HCT116 (cell line): ENCODE measurements at regions not wholly inside any gene's neighbourhood (a gene's known extent, or its start where the extent isn't known, plus 50 kb on each side); places are given as distances from the start of the nearest gene placed in this dataset.

ENCODE experiments used
- ATAC-seq: fragments of 200-7000 bp; cut with Tn5 transposase; 2 replicates; pipeline ENCODE4 v1.9.1; 2020; ENCODE audit warnings: mild to moderate bottlenecking, moderate library complexity
- BruUV-seq: library from RNA; stranded (reverse); fragments of 400-500 nt; replicated peaks from 2 replicates; lab custom pipeline; 2021; lab: Mats Ljungman, UMichigan
- CTCF ChIA-PET: fragments of 300-600 bp; sonication (Branson Sonifier 250); formaldehyde crosslinking; loops from one replicate; lab custom pipeline; 2021; ENCODE audit warnings: antibody characterized with exemption; lab: Charles Lee
- POLR2A ChIA-PET: fragments of 300-600, 350-600 bp; sonication (Branson Sonifier 250); formaldehyde crosslinking; loops from one replicate; lab custom pipeline; 2021; ENCODE audit warnings: antibody characterized with exemption; lab: Charles Lee
- RAD21 ChIA-PET, 2 experiments: fragments of 300-600 bp; sonication (Branson Sonifier 250); formaldehyde crosslinking; loops; one replicate each; lab custom pipeline; 2023; ENCODE audit warnings: low total read pairs in 2 of 2; ENCODE audit not compliant: uncharacterized antibody in 2 of 2, unreplicated experiment in 2 of 2, low non-redundant PET in 1 of 2; lab: Charles Lee
- DNase-seq: peaks from one replicate; pipeline ENCODE4 v3.0.0-alpha.2; 2010; ENCODE audit warnings: low read depth, low spot score
- H2AFZ ChIP-seq: fragments of 200-600 bp; shearing (Covaris generic), sonication (generic); 2 replicates; pipeline ENCODE4 v1.6.1; 2017; ENCODE audit warnings: low read depth, mixed run types, mixed read lengths, antibody characterized with exemption, low read length; ENCODE audit not compliant: poor library complexity, severe bottlenecking
- H3K27ac ChIP-seq: 2 replicates; pipeline ENCODE4 v1.5.1; 2012; ENCODE audit warnings: low read depth, low read length
- H3K27me3 ChIP-seq: fragments of 200-600 bp; sonication (generic); 2 replicates; pipeline ENCODE4 v1.6.1; 2016; ENCODE audit warnings: mixed run types, low read length, mixed read lengths; ENCODE audit not compliant: insufficient read depth
- H3K36me3 ChIP-seq, 2 experiments: fragments of 200-500 bp in 1 of 2; fragments of 200-600 bp in 1 of 2; sonication (Bioruptor generic) in 1 of 2; sonication (generic) in 1 of 2; 2 replicates each; pipeline versions ENCODE4 v1.5.1 to v1.6.1; 2014 to 2016; ENCODE audit warnings: low read length in 2 of 2, inconsistent platforms in 1 of 2, mixed read lengths in 1 of 2, mixed run types in 1 of 2; ENCODE audit not compliant: insufficient read depth in 2 of 2, control insufficient read depth in 1 of 2
- H3K4me1 ChIP-seq, 2 experiments: fragments of 200-600 bp in 1 of 2; sonication (generic) in 1 of 2; 2 replicates each; pipeline versions ENCODE4 v1.5.1 to v1.6.1; 2012 to 2017; ENCODE audit warnings: low read length in 2 of 2, inconsistent platforms in 1 of 2, mild to moderate bottlenecking in 1 of 2, mixed read lengths in 1 of 2, mixed run types in 1 of 2, moderate library complexity in 1 of 2; ENCODE audit not compliant: insufficient read depth in 2 of 2, control insufficient read depth in 1 of 2
- H3K4me2 ChIP-seq: fragments of 200-600 bp; sonication (generic); 2 replicates; pipeline ENCODE4 v1.6.1; 2017; ENCODE audit warnings: mixed run types, low read length, mixed read lengths
- H3K4me3 ChIP-seq, 2 experiments: fragments of 200-600 bp in 1 of 2; sonication (generic) in 1 of 2; replicated peaks in 1 of 2; 2 replicates each; pipeline ENCODE4 v1.5.1; 2011 to 2016; ENCODE audit warnings: low read length in 2 of 2, control low read depth in 1 of 2, low read depth in 1 of 2, mild to moderate bottlenecking in 1 of 2, mixed read lengths in 1 of 2, mixed run types in 1 of 2
- H3K79me2 ChIP-seq: fragments of 200-600 bp; sonication (generic); 2 replicates; pipeline ENCODE4 v1.6.1; 2017; ENCODE audit warnings: mild to moderate bottlenecking, mixed run types, low read length, moderate library complexity, mixed read lengths; ENCODE audit not compliant: insufficient read depth
- H3K9ac ChIP-seq: fragments of 200-600 bp; sonication (generic); 2 replicates; pipeline ENCODE4 v1.6.1; 2016; ENCODE audit warnings: low read length, mixed read lengths
- H3K9me2 ChIP-seq: fragments of 200-600 bp; sonication (generic), shearing (Covaris generic); 2 replicates; pipeline ENCODE4 v1.6.1; 2017; ENCODE audit warnings: mixed run types, mild to moderate bottlenecking, moderate library complexity; ENCODE audit not compliant: insufficient read depth
- H3K9me3 ChIP-seq, 2 experiments: fragments of 200-500 bp in 1 of 2; fragments of 200-600 bp in 1 of 2; sonication (Bioruptor generic) in 1 of 2; sonication (generic) in 1 of 2; 2 replicates each; pipeline ENCODE4 v1.6.1; 2014 to 2017; ENCODE audit warnings: low read length in 2 of 2, mixed read lengths in 2 of 2, inconsistent platforms in 1 of 2, low read depth in 1 of 2, mild to moderate bottlenecking in 1 of 2, mixed run types in 1 of 2, moderate library complexity in 1 of 2; ENCODE audit not compliant: control insufficient read depth in 1 of 2, insufficient read depth in 1 of 2
- H4K20me1 ChIP-seq: fragments of 200-600 bp; sonication (generic), shearing (Covaris generic); 2 replicates; pipeline ENCODE4 v1.6.1; 2017; ENCODE audit warnings: mixed run types, mild to moderate bottlenecking, moderate library complexity; ENCODE audit not compliant: insufficient read depth
- CEBPB ChIP-seq: IDR thresholded peaks from 2 replicates; pipeline ENCODE4 v1.6.1; 2012; ENCODE audit warnings: low read depth
- ELF1 ChIP-seq: IDR thresholded peaks from 2 replicates; pipeline ENCODE4 v1.6.1; 2012; ENCODE audit warnings: low read depth, borderline replicate concordance
- EZH2phosphoT487 ChIP-seq: fragments of 200-600 bp; IDR thresholded peaks from 2 replicates; pipeline ENCODE4 v1.6.1; 2018; ENCODE audit warnings: antibody characterized with exemption, borderline replicate concordance
- FOSL1 ChIP-seq: IDR thresholded peaks from 2 replicates; pipeline ENCODE4 v1.6.1; 2012; ENCODE audit warnings: low read depth
- MAX ChIP-seq: IDR thresholded peaks from 2 replicates; pipeline ENCODE4 v1.6.1; 2012
- POLR2A ChIP-seq: IDR thresholded peaks from 2 replicates; pipeline ENCODE4 v1.7.0; 2011; ENCODE audit warnings: borderline replicate concordance; ENCODE audit not compliant: insufficient read depth, insufficient read length; ENCODE audit errors: extremely low read depth
- POLR2AphosphoS5 ChIP-seq: IDR thresholded peaks from 2 replicates; pipeline ENCODE4 v1.6.1; 2011; ENCODE audit warnings: mild to moderate bottlenecking, low read depth, low read length, moderate library complexity
- SIN3A ChIP-seq: IDR thresholded peaks from 2 replicates; pipeline ENCODE4 v1.6.1; 2012; ENCODE audit warnings: low read depth
- SP1 ChIP-seq: IDR thresholded peaks from 2 replicates; pipeline ENCODE4 v1.6.1; 2012; ENCODE audit warnings: low read depth
- YY1 ChIP-seq: IDR thresholded peaks from 2 replicates; pipeline ENCODE4 v1.6.1; 2011; ENCODE audit warnings: low read length, low read depth, moderate library complexity, mild to moderate bottlenecking; ENCODE audit not compliant: insufficient replicate concordance; ENCODE audit errors: extremely low read depth
- ZBTB33 ChIP-seq: IDR thresholded peaks from 2 replicates; pipeline ENCODE4 v1.6.1; 2011; ENCODE audit warnings: mild to moderate bottlenecking, low read length, moderate library complexity; ENCODE audit not compliant: insufficient replicate concordance; ENCODE audit errors: extremely low read depth
- ZFX ChIP-seq: fragments of 450-650 bp; IDR thresholded peaks from 2 replicates; pipeline ENCODE4 v1.6.1; 2017
- ZNF274 ChIP-seq: fragments of 200-500 bp; sonication (Bioruptor generic); IDR thresholded peaks from 2 replicates; pipeline ENCODE4 v1.6.1; 2014; ENCODE audit warnings: mild to moderate bottlenecking, low read depth, low read length, inconsistent platforms
- intact Hi-C: fragments of 100-400 bp; cut with micrococcal nuclease; formaldehyde crosslinking; loops from 2 replicates; pipeline ENCODE4 v1.10.0; 2022
- TF ChIP-seq, protein P1 (sequence below), 3 experiments: fragments of 200-600 bp in 1 of 3; sonication (generic) in 1 of 3; IDR thresholded peaks in 2 of 3; conservative IDR thresholded peaks in 1 of 3; 2 replicates each; pipeline ENCODE4 v1.5.1; 2012 to 2017; ENCODE audit warnings: low read depth in 2 of 3, low read length in 2 of 3, antibody characterized with exemption in 1 of 3, borderline replicate concordance in 1 of 3, control low read depth in 1 of 3, mild to moderate bottlenecking in 1 of 3, mixed read lengths in 1 of 3, mixed run types in 1 of 3, moderate library complexity in 1 of 3; ENCODE audit not compliant: insufficient read depth in 1 of 3
- TF ChIP-seq, protein P2 (sequence below): IDR thresholded peaks from 2 replicates; pipeline ENCODE4 v1.6.1; 2012

DNA sequence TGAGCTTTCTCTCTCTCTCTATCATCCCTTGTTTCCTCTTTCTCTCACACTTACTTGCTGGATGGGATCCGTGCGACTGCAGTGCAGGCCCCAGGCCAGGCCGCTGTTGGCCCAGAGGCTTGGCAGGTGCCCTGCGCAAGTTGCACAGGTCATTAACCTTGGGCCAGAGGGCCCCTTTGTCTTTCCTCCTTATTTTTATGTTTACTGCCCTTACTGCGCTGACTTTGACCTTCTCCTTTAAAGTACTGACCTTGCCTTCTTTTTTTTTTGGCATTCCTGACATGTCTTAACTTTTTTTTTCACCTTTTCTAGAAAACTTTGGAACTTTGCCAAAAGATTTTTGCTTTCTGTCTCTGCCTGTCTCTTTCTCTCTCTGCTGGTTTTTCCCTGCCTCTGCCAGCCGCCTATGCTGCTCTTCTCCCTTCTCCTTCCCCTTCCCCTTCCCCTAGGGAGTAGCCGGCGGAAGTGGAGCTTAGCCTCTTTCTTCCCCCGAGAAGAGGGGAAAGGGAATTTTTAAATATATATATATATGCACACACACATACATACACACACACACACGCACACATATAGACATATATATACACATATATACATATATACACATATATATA, 59.6 kb upstream of the CDH4 start:
- RAD21 ChIA-PET, result no interaction called here
- CTCF ChIA-PET, result no interaction called here
- DNase-seq, result no peak
- Histone ChIP-seq H3K79me2 (no peaks in the 10 kb centered on the region), H4K20me1 (no peaks in the 10 kb centered on the region), H3K27ac (no peak overlapping the region), H3K9me2 (no peaks in the 10 kb centered on the region), H3K9me3 (peaks cover 0 to 15% of the 10 kb centered on the region in 2 experiments; a peak in 2 of 4 replicates), H3K4me3 (no peak overlapping the region), H3K9ac (no peak overlapping the region), H3K27me3 (no peaks in the 10 kb centered on the region), H3K4me1 (no peaks in the 10 kb centered on the region), H3K36me3 (no peaks in the 10 kb centered on the region), H3K4me2 (no peak overlapping the region), H2AFZ (no peak overlapping the region)
- no peak for TF ChIP-seq POLR2A
- TF ChIP-seq CEBPB, result no peak
- TF ChIP-seq ZBTB33, result no peak
- TF ChIP-seq, protein P1, sequence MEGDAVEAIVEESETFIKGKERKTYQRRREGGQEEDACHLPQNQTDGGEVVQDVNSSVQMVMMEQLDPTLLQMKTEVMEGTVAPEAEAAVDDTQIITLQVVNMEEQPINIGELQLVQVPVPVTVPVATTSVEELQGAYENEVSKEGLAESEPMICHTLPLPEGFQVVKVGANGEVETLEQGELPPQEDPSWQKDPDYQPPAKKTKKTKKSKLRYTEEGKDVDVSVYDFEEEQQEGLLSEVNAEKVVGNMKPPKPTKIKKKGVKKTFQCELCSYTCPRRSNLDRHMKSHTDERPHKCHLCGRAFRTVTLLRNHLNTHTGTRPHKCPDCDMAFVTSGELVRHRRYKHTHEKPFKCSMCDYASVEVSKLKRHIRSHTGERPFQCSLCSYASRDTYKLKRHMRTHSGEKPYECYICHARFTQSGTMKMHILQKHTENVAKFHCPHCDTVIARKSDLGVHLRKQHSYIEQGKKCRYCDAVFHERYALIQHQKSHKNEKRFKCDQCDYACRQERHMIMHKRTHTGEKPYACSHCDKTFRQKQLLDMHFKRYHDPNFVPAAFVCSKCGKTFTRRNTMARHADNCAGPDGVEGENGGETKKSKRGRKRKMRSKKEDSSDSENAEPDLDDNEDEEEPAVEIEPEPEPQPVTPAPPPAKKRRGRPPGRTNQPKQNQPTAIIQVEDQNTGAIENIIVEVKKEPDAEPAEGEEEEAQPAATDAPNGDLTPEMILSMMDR (IDR thresholded peaks at IDR 0.05 in 2 of 3, conservative IDR thresholded peaks at IDR 0.05 in 1 of 3; ENCODE audit: borderline replicate concordance in 1 of 3, insufficient read depth in 1 of 3, low read depth in 2 of 3, low read length in 2 of 3), result no peak
- TF ChIP-seq POLR2AphosphoS5, result no peak
- no peak for TF ChIP-seq ZNF274
- TF ChIP-seq EZH2phosphoT487, result no peak
- no peak for TF ChIP-seq FOSL1
- TF ChIP-seq, protein P2, sequence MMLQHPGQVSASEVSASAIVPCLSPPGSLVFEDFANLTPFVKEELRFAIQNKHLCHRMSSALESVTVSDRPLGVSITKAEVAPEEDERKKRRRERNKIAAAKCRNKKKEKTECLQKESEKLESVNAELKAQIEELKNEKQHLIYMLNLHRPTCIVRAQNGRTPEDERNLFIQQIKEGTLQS, result no peak
- TF ChIP-seq ZFX, result no peak
- no peak for TF ChIP-seq ELF1
- no peak for TF ChIP-seq MAX
- no peak for TF ChIP-seq YY1
- no peak for TF ChIP-seq SIN3A
- no peak for TF ChIP-seq SP1
- POLR2A ChIA-PET, result no interaction called here
- no peak for ATAC-seq
- BruUV-seq, result no TSS peak
- intact Hi-C loops, result no loop called here
